Gastrocnemius medialis (tissue), 4 donors: ENCODE measurements at regions not wholly inside any gene's neighbourhood (a gene's known extent, or its start where the extent isn't known, plus 50 kb on each side); places are given as distances from the start of the nearest gene placed in this dataset.

Experiments
- CTCF ChIP-seq, 5 experiments: fragments of 450-650 bp in 3 of 5; fragments of 200-600 bp in 2 of 5; sonication (generic) in 2 of 5; IDR thresholded peaks in 4 of 5; conservative IDR thresholded peaks in 1 of 5; 1 replicate in 4 of 5; 2 replicates in 1 of 5; pipeline ENCODE4 v1.5.1; 2016 to 2019; ENCODE audit warnings: antibody characterized with exemption in 5 of 5, mild to moderate bottlenecking in 3 of 5, moderate library complexity in 3 of 5
- POLR2A ChIP-seq, 2 donors: fragments of 450-650 bp; IDR thresholded peaks; one replicate each; pipeline ENCODE4 v1.6.1; 2017; ENCODE audit warnings: antibody characterized with exemption in 2 of 2, mild to moderate bottlenecking in 2 of 2, moderate library complexity in 2 of 2

GRCh38 chr4:45324455-45325417 is 598.4 kb upstream of the GNPDA2 start:
- TF ChIP-seq CTCF (IDR thresholded peaks at IDR 0.05 in 4 of 5, conservative IDR thresholded peaks at IDR 0.05 in 1 of 5) (no peak), POLR2A (IDR thresholded peaks at IDR 0.05) (no peak)
